ENCODE measurements at regions not wholly inside any gene's neighbourhood (a gene's known extent, or its start where the extent isn't known, plus 50 kb on each side); places are given as distances from the start of the nearest gene placed in this dataset.
"Not testable (repeated sequence)": the region's sequence is repeated elsewhere in the genome, so short reads cannot be mapped to it uniquely, and the experiment has no call there.

DNA sequence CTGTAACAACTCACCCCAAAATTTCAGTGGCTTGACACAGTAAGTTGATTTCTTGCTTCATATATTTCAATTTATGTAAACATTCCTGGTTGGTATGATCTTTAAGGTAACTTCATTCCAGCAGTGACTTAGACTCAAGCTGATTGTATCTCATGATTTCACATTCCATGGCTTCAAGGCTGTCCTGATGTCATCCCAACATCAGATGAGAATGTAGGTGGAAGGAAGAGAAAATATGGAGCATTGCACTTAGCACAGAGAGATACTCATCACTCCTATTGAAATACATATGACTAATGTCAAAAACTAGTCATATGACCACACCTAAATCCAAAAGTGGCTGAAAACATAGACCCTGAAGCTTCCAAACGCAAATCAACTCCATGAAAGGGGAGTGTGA lies 793.8 kb downstream of the TBL1XR1 start:
- DNase-seq: no peak

DNA sequence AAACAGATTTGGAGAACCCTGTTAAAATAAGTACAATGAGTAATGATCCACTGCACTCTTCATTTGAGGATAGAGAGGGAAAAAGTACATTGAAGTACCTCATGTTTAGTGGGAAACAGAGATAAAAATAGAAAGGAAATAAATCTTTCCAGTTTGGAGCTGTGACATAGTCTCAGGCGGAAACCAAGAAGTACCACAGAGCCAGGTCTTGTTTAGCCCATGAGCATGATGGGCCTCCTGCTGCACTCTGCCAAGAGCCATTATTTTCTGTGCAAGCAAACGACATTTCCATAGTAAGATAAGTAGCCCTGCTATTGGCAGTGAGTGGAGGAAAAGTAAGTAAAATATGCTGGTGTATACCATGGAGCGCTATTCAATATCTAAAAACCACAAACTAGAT lies 796.1 kb downstream of the TBL1XR1 start:
- no peak for DNase-seq

DNA sequence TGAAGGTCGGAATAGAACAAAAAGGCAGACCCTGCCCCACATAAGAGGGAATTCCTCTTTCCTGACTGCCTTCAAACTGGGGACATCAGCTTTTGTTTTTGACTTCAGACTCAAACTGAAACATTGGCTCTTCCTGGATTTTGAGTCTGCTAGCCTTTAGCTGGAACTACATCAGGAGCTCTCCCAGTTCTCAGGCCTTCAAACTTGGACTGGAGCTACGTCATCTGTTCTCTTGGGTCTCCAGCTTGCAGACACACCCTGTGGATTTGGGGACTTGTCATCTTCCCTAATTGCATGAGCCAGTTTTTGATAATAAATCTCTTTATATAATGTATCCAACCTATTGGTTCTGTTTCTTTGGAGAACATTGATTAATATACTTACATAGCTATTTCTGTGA lies 798.1 kb downstream of the TBL1XR1 start:
- no peak for DNase-seq

DNA sequence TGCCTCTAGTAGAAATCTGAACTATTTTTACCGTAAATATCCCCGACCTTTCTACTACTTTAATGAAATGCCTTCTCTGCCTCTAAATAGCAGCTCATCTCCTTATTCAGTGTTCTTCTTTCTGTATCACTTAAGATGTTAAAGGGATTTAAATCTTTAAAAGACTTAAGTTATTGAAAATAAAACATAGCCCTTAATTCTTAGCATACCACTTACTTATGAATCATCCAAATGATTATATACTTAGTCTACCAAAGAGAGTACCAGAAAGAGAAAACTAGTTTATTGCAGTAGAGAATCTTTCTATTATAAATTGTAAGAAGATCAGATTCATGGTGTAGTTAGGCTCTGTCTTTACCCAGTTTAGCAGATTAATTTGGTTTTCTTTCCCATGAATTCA lies 802.0 kb downstream of the TBL1XR1 start:
- no peak for DNase-seq

DNA sequence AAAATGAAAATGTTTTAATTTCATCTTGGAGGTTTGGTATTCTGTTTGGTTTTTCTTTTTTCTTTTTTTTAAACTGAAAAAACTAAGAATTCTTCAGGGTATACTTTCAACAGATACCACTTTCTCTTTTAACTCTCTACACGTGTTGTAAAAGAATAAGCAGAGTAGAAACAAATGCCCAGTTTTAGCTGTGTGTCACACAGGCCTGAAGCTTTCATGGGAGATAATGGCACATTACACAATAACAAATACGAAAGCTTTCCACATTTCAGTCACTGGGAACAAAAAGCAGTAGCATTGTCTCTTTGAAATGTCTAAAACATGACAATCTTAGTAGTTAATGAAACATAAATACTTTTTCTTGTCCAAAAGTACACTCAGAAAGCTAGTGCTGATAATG lies 818.5 kb downstream of the TBL1XR1 start:
- DNase-seq: no peak

DNA sequence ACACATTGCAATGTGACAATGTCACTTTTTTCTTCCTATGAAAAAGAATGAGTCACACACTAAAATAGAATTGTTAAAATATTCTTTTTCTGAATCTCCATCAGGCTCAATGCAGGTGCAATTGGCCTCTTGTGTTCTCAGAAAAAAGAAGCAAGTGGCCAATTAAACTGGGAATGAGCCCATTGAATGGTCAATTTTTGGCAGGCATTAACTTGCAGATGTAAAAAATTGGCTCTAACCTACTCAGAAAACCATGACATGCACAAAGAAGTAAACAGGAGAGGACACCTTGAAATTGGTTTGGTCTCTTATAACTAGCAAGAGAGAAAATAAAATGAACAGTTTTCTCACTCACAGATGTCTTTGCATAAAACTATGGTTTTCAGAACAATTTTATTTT lies 820.8 kb downstream of the TBL1XR1 start:
- no peak for DNase-seq

DNA sequence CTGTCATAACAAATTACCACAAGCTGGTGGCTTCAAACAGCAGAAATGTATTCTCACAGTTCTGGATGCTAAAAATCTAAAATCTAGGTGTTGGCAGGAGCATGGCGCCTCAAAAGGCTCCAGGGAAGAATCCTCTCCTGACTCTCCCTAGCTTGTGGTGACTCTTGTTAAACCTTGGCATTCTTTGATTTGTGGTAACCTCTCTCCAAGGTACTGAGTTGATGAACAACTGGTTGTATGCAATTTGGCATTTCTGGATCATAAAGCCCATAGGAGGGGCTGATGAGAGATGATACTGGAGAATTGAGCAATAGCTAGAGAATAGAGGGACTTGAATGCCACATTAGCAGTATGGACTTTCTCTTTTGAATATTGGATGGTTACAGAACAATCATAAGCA lies 821.8 kb downstream of the TBL1XR1 start:
- DNase-seq: no peak

DNA sequence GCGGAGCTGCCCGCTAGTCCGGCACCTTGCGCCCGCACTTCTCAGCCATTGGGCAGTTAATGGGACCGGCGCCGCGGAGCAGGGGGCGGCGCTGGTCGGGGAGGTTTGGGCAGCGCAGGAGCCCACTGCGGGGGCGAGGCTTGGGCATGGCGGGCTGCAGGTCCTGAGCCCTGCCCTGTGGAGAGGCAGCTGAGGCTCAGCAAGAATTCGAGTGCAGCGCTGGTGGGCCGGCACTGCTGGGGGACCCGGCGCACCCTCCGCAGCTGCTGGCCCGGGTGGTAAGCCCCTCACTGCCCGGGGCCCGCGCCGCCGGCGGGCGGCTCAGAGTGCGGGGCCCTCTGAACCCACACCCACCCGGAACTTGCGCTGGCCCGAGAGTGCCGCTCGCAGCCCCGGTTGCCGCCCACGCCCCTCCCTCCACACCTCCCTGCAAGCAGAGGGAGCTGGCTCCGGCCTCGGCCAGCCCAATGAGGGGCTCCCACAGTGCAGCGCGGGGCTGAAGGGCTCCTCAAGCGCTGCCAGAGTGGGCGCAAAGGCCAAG lies 835.0 kb downstream of the TBL1XR1 start:
- DNase-seq: no peak

DNA sequence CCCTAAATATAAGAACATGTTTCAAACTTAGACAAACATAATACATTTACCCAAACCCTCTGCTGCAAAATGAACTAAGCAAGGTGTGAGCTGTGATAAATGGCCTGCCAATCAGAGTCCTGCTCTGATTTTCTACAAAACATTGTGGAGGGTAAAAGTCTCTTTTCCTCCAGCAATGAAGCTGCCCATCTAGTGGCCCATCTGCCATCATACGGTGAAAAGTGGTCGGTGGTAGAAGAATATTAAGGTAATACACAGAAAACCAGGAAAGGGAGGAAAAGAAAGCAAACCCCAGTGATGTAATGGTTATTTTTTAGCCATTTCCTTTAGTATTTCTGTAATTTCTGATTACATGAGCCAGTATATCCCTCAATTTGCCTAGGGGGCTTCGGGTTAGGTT lies 838.1 kb downstream of the TBL1XR1 start:
- DNase-seq: no peak

DNA sequence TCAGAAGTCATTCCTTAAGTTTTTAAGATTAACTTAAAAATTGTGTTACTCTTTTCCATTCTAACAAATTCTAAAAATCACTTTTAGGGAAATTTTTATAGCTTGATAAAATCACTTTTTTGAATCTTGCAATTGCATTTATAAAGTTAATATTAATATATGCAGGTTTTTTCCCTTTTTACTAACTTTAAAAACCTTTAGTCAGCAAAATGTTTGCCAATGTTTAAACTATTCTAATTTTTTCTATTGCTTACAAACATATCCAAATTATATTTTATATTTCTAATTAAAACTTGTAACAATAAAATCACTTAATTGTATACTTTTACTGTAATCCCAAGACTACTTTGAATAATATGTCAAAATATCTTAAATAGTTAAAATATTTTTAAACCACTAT lies 839.4 kb downstream of the TBL1XR1 start:
- no peak for DNase-seq

DNA sequence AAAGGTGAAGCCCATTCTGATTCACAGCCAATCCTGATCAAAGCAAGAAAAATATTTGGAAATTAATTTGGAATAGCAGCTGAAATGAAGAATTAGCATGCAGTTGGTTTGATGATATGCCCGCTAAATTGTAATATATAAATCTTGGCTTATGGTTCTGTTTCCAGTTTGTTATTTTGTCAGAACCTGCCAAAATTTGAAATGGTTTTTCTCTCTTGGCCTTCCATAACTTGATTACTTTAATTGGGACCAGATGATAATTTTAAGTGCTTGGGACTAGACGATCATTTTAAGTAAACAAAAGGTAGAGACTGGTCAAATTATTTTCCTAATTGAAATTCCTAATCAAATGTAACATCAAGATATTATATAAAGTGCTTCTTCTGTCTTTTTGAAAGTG lies 842.4 kb downstream of the TBL1XR1 start:
- DNase-seq: no peak

DNA sequence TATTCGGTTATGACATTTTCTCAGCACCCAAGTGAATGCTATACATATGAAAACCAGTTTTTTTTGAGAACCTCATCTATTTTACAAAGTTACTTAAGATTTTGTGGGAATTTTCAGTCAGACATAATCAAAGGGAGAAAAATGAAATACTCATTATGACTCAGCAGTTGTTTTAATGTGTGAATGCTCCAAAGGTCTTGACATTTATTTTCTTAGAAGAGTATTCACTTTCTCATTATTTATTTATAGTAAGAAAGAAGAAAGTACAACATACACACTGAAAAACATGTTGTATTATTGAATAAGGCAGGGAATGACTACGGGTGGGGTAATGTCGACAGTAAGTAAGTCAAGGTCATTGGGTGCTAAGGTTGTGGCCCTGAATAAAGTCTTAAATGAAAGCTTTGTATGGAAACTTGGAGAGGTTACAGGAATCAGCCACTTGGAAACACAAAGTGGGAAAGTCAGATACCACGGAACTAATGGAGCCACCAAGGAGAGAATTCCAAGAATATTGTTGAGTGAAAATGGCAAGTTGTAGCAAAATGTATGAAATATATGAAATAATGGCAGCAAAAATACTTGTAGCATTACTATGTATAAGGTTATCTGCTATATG lies 844.5 kb downstream of the TBL1XR1 start:
- DNase-seq: no peak

DNA sequence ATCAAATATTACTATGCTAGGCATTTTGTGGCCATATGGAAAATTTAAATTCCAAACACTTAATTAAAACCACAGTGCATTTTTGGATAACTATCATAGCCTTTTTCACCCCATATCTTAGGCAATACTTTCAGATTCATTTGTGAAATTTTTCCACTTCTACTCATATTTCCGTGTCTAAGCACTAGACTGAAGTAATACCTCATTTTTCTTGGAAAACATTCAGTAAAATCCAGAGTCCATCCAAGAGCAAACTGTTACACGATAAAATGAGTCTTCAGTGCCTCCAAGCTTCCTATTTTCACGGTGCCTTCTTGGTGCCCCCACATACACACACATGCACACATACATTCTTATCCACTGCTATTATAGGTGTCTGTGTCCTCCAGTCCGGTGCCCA lies 845.9 kb downstream of the TBL1XR1 start:
- no peak for DNase-seq

DNA sequence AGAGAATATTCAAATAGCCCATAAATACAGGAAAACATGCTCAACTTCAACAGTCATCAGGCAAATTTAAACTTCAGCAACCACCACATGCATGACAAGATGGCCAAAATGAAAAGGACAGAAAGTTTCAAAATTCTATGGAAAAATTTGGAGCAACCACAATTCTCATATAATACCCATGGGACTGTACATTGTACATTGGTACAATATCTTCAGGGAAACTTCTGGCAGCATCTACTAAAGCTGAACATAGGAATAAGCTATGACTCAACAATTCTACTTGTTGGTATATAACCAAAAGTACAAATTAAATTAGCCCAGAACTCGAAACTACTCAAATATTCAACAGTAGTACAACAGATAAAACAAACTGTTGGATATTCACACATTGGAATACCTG lies 847.6 kb downstream of the TBL1XR1 start:
- DNase-seq: no peak

DNA sequence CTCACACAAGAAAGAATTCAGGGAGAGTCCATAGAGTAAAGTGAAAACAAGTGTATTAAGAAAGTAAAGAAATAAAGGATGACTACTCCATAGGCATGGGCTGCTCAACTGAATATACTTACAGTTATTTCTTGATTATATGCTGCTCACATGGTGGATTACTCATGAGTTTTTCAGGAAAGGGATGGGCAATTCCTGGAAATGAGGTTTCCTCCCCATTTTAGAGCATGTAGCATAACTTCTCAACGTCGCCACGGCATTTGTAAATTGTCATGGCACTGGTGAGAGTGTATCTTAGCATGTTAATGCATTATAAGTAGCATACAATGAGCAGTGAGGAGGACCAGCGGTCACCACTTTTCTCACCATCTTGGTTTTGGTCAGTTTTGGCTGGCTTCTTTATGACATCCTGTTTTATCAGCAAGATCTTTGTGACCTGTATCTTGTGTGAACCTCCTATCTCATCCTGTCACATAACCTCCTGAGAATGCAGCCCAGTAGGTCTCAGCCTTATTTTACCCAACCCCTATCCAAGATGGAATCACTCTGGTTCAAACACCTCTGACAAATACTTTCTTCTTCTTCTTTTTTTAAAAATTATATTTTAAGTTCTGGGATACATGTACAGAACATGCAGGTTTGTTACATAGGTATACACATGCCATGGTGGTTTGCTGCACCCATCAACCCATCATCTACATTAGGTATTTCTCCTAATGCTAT lies 849.7 kb downstream of the TBL1XR1 start:
- DNase-seq: no peak

DNA sequence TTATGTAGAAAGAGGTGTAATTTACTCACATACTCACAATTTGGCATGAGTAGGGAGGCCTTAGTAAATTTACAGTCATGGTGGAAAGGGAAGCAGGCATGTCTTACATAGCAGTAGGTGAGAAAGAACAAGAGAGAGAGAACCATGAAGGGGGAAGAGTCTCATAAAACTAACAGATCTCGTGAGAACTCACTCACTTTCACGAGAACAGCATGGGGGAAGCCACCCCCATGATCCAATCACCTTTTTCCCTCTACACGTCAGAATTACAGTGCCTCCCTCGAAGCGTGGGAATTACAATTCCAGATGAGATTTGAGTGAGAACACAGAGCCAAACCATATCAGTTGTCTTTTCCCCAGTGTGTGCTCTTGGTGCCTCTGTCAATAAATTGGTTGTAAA lies 855.3 kb downstream of the TBL1XR1 start:
- DNase-seq: no peak

DNA sequence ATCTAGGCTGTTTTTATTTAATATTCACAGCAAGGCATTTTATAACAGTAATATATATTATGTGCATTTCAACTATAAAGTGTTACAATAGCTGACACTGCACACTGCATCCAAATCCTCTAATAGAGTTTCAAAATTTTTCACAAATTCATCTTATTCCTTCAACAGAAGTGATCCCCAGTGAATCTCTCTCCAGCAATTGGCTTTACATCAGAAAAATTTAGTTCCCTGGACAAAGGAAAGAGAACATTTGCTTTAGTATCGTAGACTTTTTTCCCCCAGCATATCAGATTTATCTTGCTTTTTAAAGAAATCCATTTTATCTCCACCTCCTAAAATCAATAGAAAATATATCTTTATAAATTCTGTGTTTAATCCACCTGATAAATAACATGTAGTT lies 868.6 kb downstream of the TBL1XR1 start:
- DNase-seq: no peak

DNA sequence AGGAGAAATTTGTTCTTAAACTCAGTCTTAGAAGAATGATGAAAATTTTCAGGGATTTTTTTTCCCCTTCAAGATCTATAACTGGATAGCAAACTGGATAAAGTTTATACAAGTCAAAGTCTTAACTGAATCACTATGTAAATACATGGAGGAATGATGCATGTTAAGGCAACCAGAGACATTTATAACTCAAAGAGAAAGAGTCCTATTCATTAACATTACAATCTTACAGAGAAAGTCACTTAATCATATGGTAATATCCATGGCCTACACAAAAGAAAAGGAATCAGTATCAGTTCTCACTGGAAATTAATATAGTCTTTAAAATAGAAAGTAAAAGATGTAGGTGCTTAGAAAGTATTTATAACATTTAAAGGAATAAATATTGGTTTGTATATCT lies 869.1 kb downstream of the TBL1XR1 start:
- no peak for DNase-seq

DNA sequence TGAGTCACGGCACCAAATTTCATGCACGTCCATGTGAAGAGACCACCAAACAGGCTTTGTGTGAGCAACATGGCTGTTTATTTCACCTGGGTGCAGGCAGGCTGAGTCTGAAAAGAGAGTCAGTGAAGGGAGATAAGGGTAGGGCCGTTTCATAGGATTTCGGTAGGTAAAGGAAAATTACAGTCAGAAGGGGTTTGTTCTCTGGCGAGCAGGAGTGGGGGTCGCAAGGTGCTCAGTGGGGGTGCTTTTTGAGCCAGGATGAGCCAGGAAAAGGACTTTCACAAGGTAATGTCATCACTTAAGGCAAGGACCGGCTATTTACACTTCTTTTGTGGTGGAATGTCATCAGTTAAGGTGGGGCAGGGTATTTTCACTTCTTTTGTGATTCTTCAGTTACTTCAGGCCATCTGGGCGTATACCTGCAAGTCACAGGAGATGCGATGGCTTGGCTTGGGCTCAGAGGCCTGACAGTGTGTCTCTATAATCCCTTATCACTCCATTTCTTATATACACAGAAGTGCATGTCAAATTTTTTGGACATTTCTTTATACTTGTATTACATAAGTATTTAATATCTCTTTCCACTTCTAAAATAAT lies 870.3 kb downstream of the TBL1XR1 start:
- DNase-seq: not testable (repeated sequence)

DNA sequence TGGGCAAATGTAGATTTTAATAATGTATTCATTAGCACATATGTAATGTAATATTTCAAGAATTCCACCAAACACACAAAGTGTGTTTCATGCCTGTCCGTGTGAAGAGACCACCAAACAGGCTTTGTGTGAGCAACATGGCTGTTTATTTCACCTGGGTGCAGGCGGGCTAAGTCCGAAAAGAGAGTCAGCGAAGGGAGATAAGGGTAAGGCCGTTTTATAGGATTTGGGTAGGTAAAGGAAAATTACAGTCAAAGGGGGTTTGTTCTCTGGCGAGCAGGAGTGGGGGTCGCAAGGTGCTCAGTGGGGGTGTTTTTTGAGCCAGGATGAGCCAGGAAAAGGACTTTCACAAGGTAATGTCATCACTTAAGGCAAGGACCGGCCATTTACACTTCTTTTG lies 875.8 kb downstream of the TBL1XR1 start:
- not testable (repeated sequence) for DNase-seq

DNA sequence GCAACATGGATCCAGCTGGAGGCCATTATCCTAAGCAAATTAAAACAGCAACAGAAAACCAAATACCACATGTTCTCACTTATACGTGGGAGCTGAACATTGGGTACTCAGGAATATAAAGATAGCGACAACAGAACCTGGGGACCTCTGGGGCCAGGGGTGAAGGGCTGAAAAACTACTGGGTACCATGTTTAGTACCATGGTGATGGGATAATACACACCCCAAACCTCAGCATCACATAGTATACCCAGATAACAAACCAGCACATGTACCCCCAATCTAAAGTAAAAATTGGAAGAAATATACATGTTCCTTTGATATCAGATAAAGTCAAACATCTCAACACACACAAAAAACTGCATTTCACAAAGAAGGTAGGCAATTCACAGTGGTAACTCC lies 876.2 kb downstream of the TBL1XR1 start:
- no peak for DNase-seq

DNA sequence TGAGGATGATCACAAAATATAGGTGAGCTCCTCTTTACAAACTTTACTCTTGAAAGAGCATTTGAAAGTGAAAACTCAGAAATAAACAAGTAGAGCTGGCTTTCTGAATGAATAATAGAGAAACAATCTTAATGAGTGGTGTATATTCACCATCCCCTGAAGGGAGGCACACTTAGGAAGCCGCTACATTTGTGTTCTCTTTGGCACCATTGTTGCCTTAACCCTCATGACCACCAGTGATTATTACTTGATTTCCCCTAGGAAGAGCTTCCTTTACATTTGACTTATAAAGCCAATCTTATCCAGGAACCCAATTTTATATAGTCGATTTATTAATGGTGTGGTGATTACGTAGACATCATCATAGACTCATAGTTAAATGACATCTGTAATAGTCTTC lies 883.9 kb downstream of the TBL1XR1 start:
- no peak for DNase-seq

DNA sequence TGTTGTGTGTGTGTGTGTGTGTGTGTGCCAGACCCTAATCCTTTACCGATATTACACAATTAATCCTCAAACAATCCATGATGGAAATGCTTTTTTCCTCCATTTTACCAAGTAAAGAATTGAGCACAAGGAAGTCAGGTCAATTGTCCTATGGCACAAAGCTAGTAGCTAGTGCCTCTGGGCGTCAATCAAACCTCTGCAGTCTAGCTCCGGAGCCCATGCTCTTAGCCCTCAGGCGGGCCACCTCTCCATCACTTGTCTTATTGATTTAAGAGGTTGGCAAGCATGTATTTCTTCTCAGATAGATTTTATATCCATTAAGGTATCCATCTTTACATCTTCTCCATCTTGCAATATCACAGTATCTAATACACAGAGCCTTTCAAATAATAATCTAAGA lies 886.6 kb downstream of the TBL1XR1 start:
- no peak for DNase-seq

DNA sequence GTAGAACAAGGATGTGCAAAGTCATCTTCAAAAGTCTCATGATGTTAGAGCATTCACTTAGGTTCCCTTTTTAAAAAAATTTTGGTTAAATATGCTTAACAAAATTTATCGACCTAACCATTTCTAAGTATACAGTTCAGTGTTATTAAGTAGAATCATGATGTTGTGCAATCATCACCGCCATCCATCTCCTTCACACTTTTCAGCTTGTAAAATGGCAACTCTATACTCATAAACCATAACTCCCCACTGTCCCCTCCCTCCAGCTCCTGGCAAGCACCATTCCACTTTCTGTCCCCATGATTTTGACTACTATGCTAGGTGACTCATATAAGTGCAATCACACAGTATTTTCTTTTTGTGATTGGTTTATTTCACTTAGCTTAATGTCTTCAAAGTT lies 895.0 kb downstream of the TBL1XR1 start:
- DNase-seq: no peak
